HCT116 (cell line): ENCODE measurements at regions not wholly inside any gene's neighbourhood (a gene's known extent, or its start where the extent isn't known, plus 50 kb on each side); places are given as distances from the start of the nearest gene placed in this dataset.

Experiments
- ATAC-seq: fragments of 200-7000 bp; cut with Tn5 transposase; 2 replicates; pipeline ENCODE4 v1.9.1; 2020; ENCODE audit warnings: mild to moderate bottlenecking, moderate library complexity
- BruUV-seq: library from RNA; stranded (reverse); fragments of 400-500 nt; replicated peaks from 2 replicates; lab custom pipeline; 2021; lab: Mats Ljungman, UMichigan
- CTCF ChIA-PET: fragments of 300-600 bp; sonication (Branson Sonifier 250); formaldehyde crosslinking; loops from one replicate; lab custom pipeline; 2021; ENCODE audit warnings: antibody characterized with exemption; lab: Charles Lee
- POLR2A ChIA-PET: fragments of 300-600, 350-600 bp; sonication (Branson Sonifier 250); formaldehyde crosslinking; loops from one replicate; lab custom pipeline; 2021; ENCODE audit warnings: antibody characterized with exemption; lab: Charles Lee
- RAD21 ChIA-PET, 2 experiments: fragments of 300-600 bp; sonication (Branson Sonifier 250); formaldehyde crosslinking; loops; one replicate each; lab custom pipeline; 2023; ENCODE audit warnings: low total read pairs in 2 of 2; ENCODE audit not compliant: uncharacterized antibody in 2 of 2, unreplicated experiment in 2 of 2, low non-redundant PET in 1 of 2; lab: Charles Lee
- DNase-seq: peaks from one replicate; pipeline ENCODE4 v3.0.0-alpha.2; 2010; ENCODE audit warnings: low read depth, low spot score
- H2AFZ ChIP-seq: fragments of 200-600 bp; shearing (Covaris generic), sonication (generic); 2 replicates; pipeline ENCODE4 v1.6.1; 2017; ENCODE audit warnings: low read depth, mixed run types, mixed read lengths, antibody characterized with exemption, low read length; ENCODE audit not compliant: poor library complexity, severe bottlenecking
- H3K27ac ChIP-seq: 2 replicates; pipeline ENCODE4 v1.5.1; 2012; ENCODE audit warnings: low read depth, low read length
- H3K27me3 ChIP-seq: fragments of 200-600 bp; sonication (generic); 2 replicates; pipeline ENCODE4 v1.6.1; 2016; ENCODE audit warnings: mixed run types, low read length, mixed read lengths; ENCODE audit not compliant: insufficient read depth
- H3K36me3 ChIP-seq, 2 experiments: fragments of 200-500 bp in 1 of 2; fragments of 200-600 bp in 1 of 2; sonication (Bioruptor generic) in 1 of 2; sonication (generic) in 1 of 2; 2 replicates each; pipeline versions ENCODE4 v1.5.1 to v1.6.1; 2014 to 2016; ENCODE audit warnings: low read length in 2 of 2, inconsistent platforms in 1 of 2, mixed read lengths in 1 of 2, mixed run types in 1 of 2; ENCODE audit not compliant: insufficient read depth in 2 of 2, control insufficient read depth in 1 of 2
- H3K4me1 ChIP-seq, 2 experiments: fragments of 200-600 bp in 1 of 2; sonication (generic) in 1 of 2; 2 replicates each; pipeline versions ENCODE4 v1.5.1 to v1.6.1; 2012 to 2017; ENCODE audit warnings: low read length in 2 of 2, inconsistent platforms in 1 of 2, mild to moderate bottlenecking in 1 of 2, mixed read lengths in 1 of 2, mixed run types in 1 of 2, moderate library complexity in 1 of 2; ENCODE audit not compliant: insufficient read depth in 2 of 2, control insufficient read depth in 1 of 2
- H3K4me2 ChIP-seq: fragments of 200-600 bp; sonication (generic); 2 replicates; pipeline ENCODE4 v1.6.1; 2017; ENCODE audit warnings: mixed run types, low read length, mixed read lengths
- H3K4me3 ChIP-seq, 2 experiments: fragments of 200-600 bp in 1 of 2; sonication (generic) in 1 of 2; replicated peaks in 1 of 2; 2 replicates each; pipeline ENCODE4 v1.5.1; 2011 to 2016; ENCODE audit warnings: low read length in 2 of 2, control low read depth in 1 of 2, low read depth in 1 of 2, mild to moderate bottlenecking in 1 of 2, mixed read lengths in 1 of 2, mixed run types in 1 of 2
- H3K79me2 ChIP-seq: fragments of 200-600 bp; sonication (generic); 2 replicates; pipeline ENCODE4 v1.6.1; 2017; ENCODE audit warnings: mild to moderate bottlenecking, mixed run types, low read length, moderate library complexity, mixed read lengths; ENCODE audit not compliant: insufficient read depth
- H3K9ac ChIP-seq: fragments of 200-600 bp; sonication (generic); 2 replicates; pipeline ENCODE4 v1.6.1; 2016; ENCODE audit warnings: low read length, mixed read lengths
- H3K9me2 ChIP-seq: fragments of 200-600 bp; sonication (generic), shearing (Covaris generic); 2 replicates; pipeline ENCODE4 v1.6.1; 2017; ENCODE audit warnings: mixed run types, mild to moderate bottlenecking, moderate library complexity; ENCODE audit not compliant: insufficient read depth
- H3K9me3 ChIP-seq, 2 experiments: fragments of 200-500 bp in 1 of 2; fragments of 200-600 bp in 1 of 2; sonication (Bioruptor generic) in 1 of 2; sonication (generic) in 1 of 2; 2 replicates each; pipeline ENCODE4 v1.6.1; 2014 to 2017; ENCODE audit warnings: low read length in 2 of 2, mixed read lengths in 2 of 2, inconsistent platforms in 1 of 2, low read depth in 1 of 2, mild to moderate bottlenecking in 1 of 2, mixed run types in 1 of 2, moderate library complexity in 1 of 2; ENCODE audit not compliant: control insufficient read depth in 1 of 2, insufficient read depth in 1 of 2
- H4K20me1 ChIP-seq: fragments of 200-600 bp; sonication (generic), shearing (Covaris generic); 2 replicates; pipeline ENCODE4 v1.6.1; 2017; ENCODE audit warnings: mixed run types, mild to moderate bottlenecking, moderate library complexity; ENCODE audit not compliant: insufficient read depth
- CEBPB ChIP-seq: IDR thresholded peaks from 2 replicates; pipeline ENCODE4 v1.6.1; 2012; ENCODE audit warnings: low read depth
- CTCF ChIP-seq, 3 experiments: fragments of 200-600 bp in 1 of 3; sonication (generic) in 1 of 3; IDR thresholded peaks in 2 of 3; conservative IDR thresholded peaks in 1 of 3; 2 replicates each; pipeline ENCODE4 v1.5.1; 2012 to 2017; ENCODE audit warnings: low read depth in 2 of 3, low read length in 2 of 3, antibody characterized with exemption in 1 of 3, borderline replicate concordance in 1 of 3, control low read depth in 1 of 3, mild to moderate bottlenecking in 1 of 3, mixed read lengths in 1 of 3, mixed run types in 1 of 3, moderate library complexity in 1 of 3; ENCODE audit not compliant: insufficient read depth in 1 of 3
- REST ChIP-seq: IDR thresholded peaks from 2 replicates; pipeline ENCODE4 v1.6.1; 2012; ENCODE audit warnings: low read depth
- SRF ChIP-seq: IDR thresholded peaks from 2 replicates; pipeline ENCODE4 v1.6.1; 2012; ENCODE audit warnings: low read depth
- ZNF274 ChIP-seq: fragments of 200-500 bp; sonication (Bioruptor generic); IDR thresholded peaks from 2 replicates; pipeline ENCODE4 v1.6.1; 2014; ENCODE audit warnings: mild to moderate bottlenecking, low read depth, low read length, inconsistent platforms
- intact Hi-C: fragments of 100-400 bp; cut with micrococcal nuclease; formaldehyde crosslinking; loops from 2 replicates; pipeline ENCODE4 v1.10.0; 2022

- TF ChIP-seq REST: no peak
Measured at GRCh38 chr14:88960496-88960895, 136.0 kb downstream of the TTC8 start (continued).

GRCh38 chr14:88961214-88961613 lies 136.8 kb downstream of the TTC8 start:
- no peak overlapping the region for H3K27ac ChIP-seq
- intact Hi-C loops: no loop called here
- ChIA-PET CTCF (no interaction called here), POLR2A (no interaction called here), RAD21 (no interaction called here)
- no peak for DNase-seq
- H3K79me2 ChIP-seq: no peaks in the 10 kb centered on the region
- no peaks in the 10 kb centered on the region for H3K36me3 ChIP-seq
- H3K4me2 ChIP-seq: no peak overlapping the region
- no TSS peak for BruUV-seq
- no peaks in the 10 kb centered on the region for H3K9me3 ChIP-seq
- no peak overlapping the region for H3K9ac ChIP-seq
- no peaks in the 10 kb centered on the region for H3K9me2 ChIP-seq
- H4K20me1 ChIP-seq: no peaks in the 10 kb centered on the region; the same call in 1 of the 2 replicates
- H3K4me3 ChIP-seq: no peak overlapping the region
- ATAC-seq: no peak
- H3K4me1 ChIP-seq: no peaks in the 10 kb centered on the region
- TF ChIP-seq CEBPB (no peak), SRF (no peak), CTCF (IDR thresholded peaks at IDR 0.05 in 2 of 3, conservative IDR thresholded peaks at IDR 0.05 in 1 of 3; ENCODE audit: borderline replicate concordance in 1 of 3, insufficient read depth in 1 of 3, low read depth in 2 of 3, low read length in 2 of 3) (no peak), ZNF274 (no peak)
- H2AFZ ChIP-seq: no peak overlapping the region
- no peaks in the 10 kb centered on the region for H3K27me3 ChIP-seq
